ENCODE measurements at regions not wholly inside any gene's neighbourhood (a gene's known extent, or its start where the extent isn't known, plus 50 kb on each side); places are given as distances from the start of the nearest gene placed in this dataset.
"Not testable (repeated sequence)": the region's sequence is repeated elsewhere in the genome, so short reads cannot be mapped to it uniquely, and the experiment has no call there.

- ChIA-PET CTCF (no interaction called here), POLR2A (no interaction called here)
- no peak overlapping the region for H3K27ac ChIP-seq (ENCODE audit: low read length)
- Mint-ChIP-seq H3K27me3 (peaks cover 0 to 8% of the 10 kb centered on the region in 2 donors), H3K9me3 (peaks cover 6 to 14% (median 10%) of the 10 kb centered on the region in 3 donors), H3K4me1 (no peaks in the 10 kb centered on the region), H3K27ac (no peak overlapping the region), H3K36me3 (no peaks in the 10 kb centered on the region), H3K4me3 (no peak overlapping the region)
- H3K36me3 ChIP-seq (ENCODE audit: control insufficient read depth in 2 of 2, extremely low read depth in 1 of 2, insufficient read depth in 1 of 2, low read length in 1 of 2), result no peaks in the 10 kb centered on the region
- H3K9me3 ChIP-seq, result no peaks in the 10 kb centered on the region
- ATAC-seq (replicated peaks in 1 of 4) (no peak), DNase-seq (no peak)
- no peaks in the 10 kb centered on the region for H3K27me3 ChIP-seq (replicated peaks in 1 of 2; ENCODE audit: control insufficient read depth in 2 of 2, extremely low read depth in 1 of 2, insufficient read depth in 2 of 2, low read length in 1 of 2)
- no CpG with 5 or more reads among the region's 5 CpGs for WGBS (ENCODE audit: insufficient coverage)
- no peaks in the 10 kb centered on the region for H3K4me1 ChIP-seq (ENCODE audit: control insufficient read depth in 1 of 2, extremely low read depth in 1 of 2, insufficient read depth in 2 of 2, low read length in 2 of 2)
- H3K4me3 ChIP-seq (ENCODE audit: control insufficient read depth in 1 of 2, extremely low read depth in 1 of 2, low read length in 1 of 2), result no peak overlapping the region
Measured at GRCh38 chrX:113202601-113203000, 362.0 kb upstream of the AMOT start.

GRCh38 chrX:113195949-113196348 lies 355.3 kb upstream of the AMOT start:
- DNase-seq (no peak), ATAC-seq (replicated peaks in 1 of 4) (no peak)
- ChIA-PET CTCF (no interaction called here), POLR2A (no interaction called here)
- Histone ChIP-seq H3K4me3 (ENCODE audit: control insufficient read depth in 1 of 2, extremely low read depth in 1 of 2, low read length in 1 of 2) (no peak overlapping the region), H3K27ac (ENCODE audit: low read length) (no peak overlapping the region), H3K36me3 (ENCODE audit: control insufficient read depth in 2 of 2, extremely low read depth in 1 of 2, insufficient read depth in 1 of 2, low read length in 1 of 2) (no peaks in the 10 kb centered on the region), H3K9me3 (no peaks in the 10 kb centered on the region), H3K27me3 (replicated peaks in 1 of 2; ENCODE audit: control insufficient read depth in 2 of 2, extremely low read depth in 1 of 2, insufficient read depth in 2 of 2, low read length in 1 of 2) (no peaks in the 10 kb centered on the region), H3K4me1 (ENCODE audit: control insufficient read depth in 1 of 2, extremely low read depth in 1 of 2, insufficient read depth in 2 of 2, low read length in 2 of 2) (no peaks in the 10 kb centered on the region)
- H3K27ac Mint-ChIP-seq, result no peak overlapping the region
- peaks cover 0 to 12% (median 7%) of the 10 kb centered on the region in 3 donors for H3K9me3 Mint-ChIP-seq
- H3K4me3 Mint-ChIP-seq, result no peak overlapping the region
- peaks cover 0 to 3% of the 10 kb centered on the region in 2 donors for H3K27me3 Mint-ChIP-seq
- WGBS (ENCODE audit: insufficient coverage), result no CpG with 5 or more reads among the region's 3 CpGs
- H3K36me3 Mint-ChIP-seq, result no peaks in the 10 kb centered on the region
- no peaks in the 10 kb centered on the region for H3K4me1 Mint-ChIP-seq

GRCh38 chrX:113192418-113192817 lies 351.8 kb upstream of the AMOT start:
- H3K27ac ChIP-seq (ENCODE audit: low read length), result no peak overlapping the region
- H3K27me3 ChIP-seq (replicated peaks in 1 of 2; ENCODE audit: control insufficient read depth in 2 of 2, extremely low read depth in 1 of 2, insufficient read depth in 2 of 2, low read length in 1 of 2), result no peaks in the 10 kb centered on the region
- H3K9me3 ChIP-seq, result no peaks in the 10 kb centered on the region
- Mint-ChIP-seq H3K36me3 (no peaks in the 10 kb centered on the region), H3K4me1 (no peaks in the 10 kb centered on the region), H3K27ac (no peak overlapping the region), H3K27me3 (peaks cover 0 to 3% of the 10 kb centered on the region in 2 donors), H3K4me3 (no peak overlapping the region), H3K9me3 (peaks cover 0 to 5% (median 3%) of the 10 kb centered on the region in 3 donors)
- no peak for ATAC-seq (replicated peaks in 1 of 4)
- H3K4me1 ChIP-seq (ENCODE audit: control insufficient read depth in 1 of 2, extremely low read depth in 1 of 2, insufficient read depth in 2 of 2, low read length in 2 of 2), result no peaks in the 10 kb centered on the region
- POLR2A ChIA-PET, result no interaction called here
- no peak overlapping the region for H3K4me3 ChIP-seq (ENCODE audit: control insufficient read depth in 1 of 2, extremely low read depth in 1 of 2, low read length in 1 of 2)
- H3K36me3 ChIP-seq (ENCODE audit: control insufficient read depth in 2 of 2, extremely low read depth in 1 of 2, insufficient read depth in 1 of 2, low read length in 1 of 2), result no peaks in the 10 kb centered on the region
- no peak for DNase-seq
- CTCF ChIA-PET, result no interaction called here

- H3K4me1 ChIP-seq (ENCODE audit: control insufficient read depth in 1 of 2, extremely low read depth in 1 of 2, insufficient read depth in 2 of 2, low read length in 2 of 2), result no peaks in the 10 kb centered on the region
- peaks cover 0 to 6% (median 4%) of the 10 kb centered on the region in 3 donors for H3K9me3 Mint-ChIP-seq
- POLR2A ChIA-PET, result no interaction called here
- CTCF ChIA-PET, result no interaction called here
- no peak overlapping the region for H3K27ac Mint-ChIP-seq
- H3K4me3 ChIP-seq (ENCODE audit: control insufficient read depth in 1 of 2, extremely low read depth in 1 of 2, low read length in 1 of 2), result no peak overlapping the region
- DNase-seq, result no peak
- no peaks in the 10 kb centered on the region for H3K36me3 Mint-ChIP-seq
- no peaks in the 10 kb centered on the region for H3K9me3 ChIP-seq
- no peaks in the 10 kb centered on the region for H3K4me1 Mint-ChIP-seq
- no peaks in the 10 kb centered on the region for H3K36me3 ChIP-seq (ENCODE audit: control insufficient read depth in 2 of 2, extremely low read depth in 1 of 2, insufficient read depth in 1 of 2, low read length in 1 of 2)
- no peak overlapping the region for H3K4me3 Mint-ChIP-seq
- no peak for ATAC-seq (replicated peaks in 1 of 4)
- no peaks in the 10 kb centered on the region for H3K27me3 ChIP-seq (replicated peaks in 1 of 2; ENCODE audit: control insufficient read depth in 2 of 2, extremely low read depth in 1 of 2, insufficient read depth in 2 of 2, low read length in 1 of 2)
- WGBS (ENCODE audit: insufficient coverage), result no CpG with 5 or more reads among the region's 8 CpGs
- H3K27me3 Mint-ChIP-seq, result no peaks in the 10 kb centered on the region
- no peak overlapping the region for H3K27ac ChIP-seq (ENCODE audit: low read length)
Measured at GRCh38 chrX:113157496-113157895, 316.9 kb upstream of the AMOT start.

DNA sequence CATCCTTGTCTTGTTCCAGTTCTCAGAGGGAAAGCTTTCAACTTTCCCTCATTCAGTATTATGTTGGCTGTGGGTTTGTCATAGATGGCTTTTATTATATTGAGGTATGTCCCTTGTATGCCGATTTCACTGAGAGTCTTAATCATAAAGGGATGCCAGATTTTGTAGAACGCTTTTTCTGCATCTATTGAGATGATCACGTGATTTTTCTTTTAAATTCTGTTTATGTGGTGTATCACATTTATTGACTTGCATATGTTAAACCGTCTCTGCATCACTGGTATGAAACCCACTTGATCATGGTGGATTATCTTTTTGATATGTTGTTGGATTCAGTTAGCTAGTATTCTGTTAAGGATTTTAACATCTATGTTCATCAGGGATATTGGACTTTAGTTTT lies 313.7 kb upstream of the AMOT start:
- H3K9me3 ChIP-seq; H3K4me1 ChIP-seq (ENCODE audit: control insufficient read depth in 1 of 2, extremely low read depth in 1 of 2, insufficient read depth in 2 of 2, low read length in 2 of 2); H3K27me3 Mint-ChIP-seq; H3K36me3 ChIP-seq (ENCODE audit: control insufficient read depth in 2 of 2, extremely low read depth in 1 of 2, insufficient read depth in 1 of 2, low read length in 1 of 2); H3K36me3 Mint-ChIP-seq; DNase-seq; H3K9me3 Mint-ChIP-seq; POLR2A ChIA-PET; H3K4me3 Mint-ChIP-seq; H3K4me1 Mint-ChIP-seq; CTCF ChIA-PET; H3K27me3 ChIP-seq (replicated peaks in 1 of 2; ENCODE audit: control insufficient read depth in 2 of 2, extremely low read depth in 1 of 2, insufficient read depth in 2 of 2, low read length in 1 of 2); H3K27ac ChIP-seq (ENCODE audit: low read length); H3K27ac Mint-ChIP-seq; H3K4me3 ChIP-seq (ENCODE audit: control insufficient read depth in 1 of 2, extremely low read depth in 1 of 2, low read length in 1 of 2); ATAC-seq (replicated peaks in 1 of 4): not testable (repeated sequence)
- no CpG with 5 or more reads among the region's 4 CpGs for WGBS (ENCODE audit: insufficient coverage)

DNA sequence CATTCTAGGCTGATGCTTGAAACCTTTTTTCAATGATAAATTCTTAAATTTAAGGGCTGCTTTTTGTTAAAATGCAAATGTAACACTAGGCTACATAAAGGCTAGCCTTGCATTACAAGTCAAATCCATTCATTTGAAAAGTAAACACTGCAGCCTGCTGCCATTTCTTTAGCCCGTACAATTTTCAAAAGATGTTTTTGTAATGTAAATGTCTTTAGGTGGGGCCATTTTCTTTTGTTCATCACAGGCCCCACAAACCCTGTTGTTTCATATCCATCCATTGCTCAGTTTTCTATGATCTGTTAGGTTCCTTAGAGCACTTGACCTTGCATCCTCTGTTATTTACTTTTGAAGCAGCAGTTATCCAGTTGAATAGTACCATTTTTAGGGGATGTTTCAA lies 296.2 kb upstream of the AMOT start:
- no peaks in the 10 kb centered on the region for H3K4me1 Mint-ChIP-seq
- ATAC-seq (replicated peaks in 1 of 4) (no peak), DNase-seq (no peak)
- no peak overlapping the region for H3K27ac ChIP-seq (ENCODE audit: low read length)
- no peaks in the 10 kb centered on the region for H3K36me3 ChIP-seq (ENCODE audit: control insufficient read depth in 2 of 2, extremely low read depth in 1 of 2, insufficient read depth in 1 of 2, low read length in 1 of 2)
- ChIA-PET CTCF (no interaction called here), POLR2A (no interaction called here)
- H3K27me3 ChIP-seq (replicated peaks in 1 of 2; ENCODE audit: control insufficient read depth in 2 of 2, extremely low read depth in 1 of 2, insufficient read depth in 2 of 2, low read length in 1 of 2), result no peaks in the 10 kb centered on the region
- H3K9me3 ChIP-seq, result no peaks in the 10 kb centered on the region
- no peak overlapping the region for H3K4me3 ChIP-seq (ENCODE audit: control insufficient read depth in 1 of 2, extremely low read depth in 1 of 2, low read length in 1 of 2)
- WGBS (ENCODE audit: insufficient coverage), result no CpG with 5 or more reads among the region's 1 CpG
- H3K27me3 Mint-ChIP-seq, result peaks cover 0 to 2% of the 10 kb centered on the region in 2 donors
- H3K36me3 Mint-ChIP-seq, result no peaks in the 10 kb centered on the region
- no peak overlapping the region for H3K27ac Mint-ChIP-seq
- H3K4me1 ChIP-seq (ENCODE audit: control insufficient read depth in 1 of 2, extremely low read depth in 1 of 2, insufficient read depth in 2 of 2, low read length in 2 of 2), result no peaks in the 10 kb centered on the region
- no peak overlapping the region for H3K4me3 Mint-ChIP-seq
- no peaks in the 10 kb centered on the region for H3K9me3 Mint-ChIP-seq

GRCh38 chrX:113133316-113133715 lies 292.7 kb upstream of the AMOT start:
- Histone ChIP-seq H3K9me3 (no peaks in the 10 kb centered on the region), H3K36me3 (ENCODE audit: control insufficient read depth in 2 of 2, extremely low read depth in 1 of 2, insufficient read depth in 1 of 2, low read length in 1 of 2) (no peaks in the 10 kb centered on the region), H3K27me3 (replicated peaks in 1 of 2; ENCODE audit: control insufficient read depth in 2 of 2, extremely low read depth in 1 of 2, insufficient read depth in 2 of 2, low read length in 1 of 2) (no peaks in the 10 kb centered on the region), H3K4me3 (ENCODE audit: control insufficient read depth in 1 of 2, extremely low read depth in 1 of 2, low read length in 1 of 2) (no peak overlapping the region), H3K27ac (ENCODE audit: low read length) (no peak overlapping the region), H3K4me1 (ENCODE audit: control insufficient read depth in 1 of 2, extremely low read depth in 1 of 2, insufficient read depth in 2 of 2, low read length in 2 of 2) (no peaks in the 10 kb centered on the region)
- H3K4me3 Mint-ChIP-seq, result no peak overlapping the region
- H3K9me3 Mint-ChIP-seq, result no peaks in the 10 kb centered on the region
- POLR2A ChIA-PET, result no interaction called here
- H3K27me3 Mint-ChIP-seq, result peaks cover 0 to 8% of the 10 kb centered on the region in 2 donors
- no peaks in the 10 kb centered on the region for H3K4me1 Mint-ChIP-seq
- no CpG with 5 or more reads among the region's 1 CpG for WGBS (ENCODE audit: insufficient coverage)
- CTCF ChIA-PET, result no interaction called here
- DNase-seq (no peak), ATAC-seq (replicated peaks in 1 of 4) (no peak)
- no peaks in the 10 kb centered on the region for H3K36me3 Mint-ChIP-seq
- H3K27ac Mint-ChIP-seq, result no peak overlapping the region
